ENCODE measurements at regions not wholly inside any gene's neighbourhood (a gene's known extent, or its start where the extent isn't known, plus 50 kb on each side); places are given as distances from the start of the nearest gene placed in this dataset.
"Not testable (repeated sequence)": the region's sequence is repeated elsewhere in the genome, so short reads cannot be mapped to it uniquely, and the experiment has no call there.

GRCh38 chr16:48810436-48810802 is 200.4 kb upstream of the N4BP1 start:
- no peaks in the 10 kb centered on the region for H3K36me3 Mint-ChIP-seq
- H3K27ac Mint-ChIP-seq = no peak overlapping the region
- H3K4me3 Mint-ChIP-seq = no peak overlapping the region
- peaks cover 27% of the 10 kb centered on the region for H3K27me3 Mint-ChIP-seq
- ATAC-seq (no peak), DNase-seq (no peak)
- CTCF ChIA-PET = no interaction called here
- H3K9me3 Mint-ChIP-seq (ENCODE audit: low read depth) = no peaks in the 10 kb centered on the region
- H3K4me1 Mint-ChIP-seq = no peaks in the 10 kb centered on the region

DNA sequence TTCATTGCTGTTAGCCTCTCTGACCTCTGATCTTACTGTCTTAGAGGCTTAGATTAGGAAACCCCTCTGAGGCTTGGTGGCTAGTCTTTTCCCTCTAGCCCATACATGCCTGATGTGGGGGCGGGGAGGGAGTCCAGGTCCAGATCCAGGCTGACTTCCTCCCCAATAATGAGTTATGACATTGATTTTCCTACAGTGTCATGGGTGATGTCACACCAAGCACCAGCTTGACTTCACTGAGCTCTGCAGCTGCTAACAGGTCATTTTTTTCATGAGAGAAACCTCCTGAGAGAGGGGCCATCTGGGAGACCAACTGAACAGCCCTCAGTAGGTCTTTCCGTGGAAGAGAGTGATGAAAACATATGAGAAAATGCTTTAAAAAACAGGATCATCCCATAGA is 180.2 kb upstream of the N4BP1 start:
- no peaks in the 10 kb centered on the region for H3K4me1 Mint-ChIP-seq

DNA sequence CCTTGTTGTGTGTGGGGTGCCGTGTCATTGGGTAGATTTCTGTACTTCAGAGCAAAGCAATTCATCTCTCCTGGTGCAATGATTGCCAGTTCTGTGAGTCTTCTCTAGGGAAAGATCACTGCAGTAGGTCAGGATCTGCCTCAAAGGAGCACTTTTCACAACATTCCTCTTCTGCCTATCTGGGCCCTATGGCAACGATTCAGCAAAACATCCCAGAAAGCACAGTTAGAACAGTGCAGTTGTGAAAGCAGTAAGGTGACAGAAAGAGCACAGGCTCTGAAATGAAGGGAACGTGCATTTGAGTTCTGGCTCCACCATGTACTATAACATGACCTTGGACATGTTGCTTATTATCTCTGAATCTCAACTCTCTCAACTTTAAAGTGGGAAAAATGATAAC is 178.5 kb upstream of the N4BP1 start:
- no peak overlapping the region for H3K27ac Mint-ChIP-seq
- DNase-seq (no peak), ATAC-seq (no peak)
- H3K4me3 Mint-ChIP-seq = no peak overlapping the region
- H3K4me1 Mint-ChIP-seq = no peaks in the 10 kb centered on the region
- no peaks in the 10 kb centered on the region for H3K27me3 Mint-ChIP-seq
- H3K36me3 Mint-ChIP-seq = no peaks in the 10 kb centered on the region
- H3K9me3 Mint-ChIP-seq (ENCODE audit: low read depth) = no peaks in the 10 kb centered on the region
- CTCF ChIA-PET = no interaction called here

More for the DNA sequence above, 180.2 kb upstream of the N4BP1 start:
- Mint-ChIP-seq H3K36me3 (no peaks in the 10 kb centered on the region), H3K27ac (no peak overlapping the region), H3K4me3 (no peak overlapping the region), H3K27me3 (no peaks in the 10 kb centered on the region), H3K9me3 (ENCODE audit: low read depth) (no peaks in the 10 kb centered on the region)
- no peak for ATAC-seq
- CTCF ChIA-PET = no interaction called here
- DNase-seq = no peak

GRCh38 chr16:48745541-48745940 is 135.6 kb upstream of the N4BP1 start:
- CTCF ChIA-PET = no interaction called here
- peaks cover 2% of the 10 kb centered on the region for H3K9me3 Mint-ChIP-seq (ENCODE audit: low read depth)
- H3K36me3 Mint-ChIP-seq = no peaks in the 10 kb centered on the region
- H3K4me3 Mint-ChIP-seq = no peak overlapping the region
- H3K4me1 Mint-ChIP-seq = no peaks in the 10 kb centered on the region
- ATAC-seq = no peak
- DNase-seq = no peak
- no peak overlapping the region for H3K27ac Mint-ChIP-seq
- H3K27me3 Mint-ChIP-seq = no peaks in the 10 kb centered on the region

DNA sequence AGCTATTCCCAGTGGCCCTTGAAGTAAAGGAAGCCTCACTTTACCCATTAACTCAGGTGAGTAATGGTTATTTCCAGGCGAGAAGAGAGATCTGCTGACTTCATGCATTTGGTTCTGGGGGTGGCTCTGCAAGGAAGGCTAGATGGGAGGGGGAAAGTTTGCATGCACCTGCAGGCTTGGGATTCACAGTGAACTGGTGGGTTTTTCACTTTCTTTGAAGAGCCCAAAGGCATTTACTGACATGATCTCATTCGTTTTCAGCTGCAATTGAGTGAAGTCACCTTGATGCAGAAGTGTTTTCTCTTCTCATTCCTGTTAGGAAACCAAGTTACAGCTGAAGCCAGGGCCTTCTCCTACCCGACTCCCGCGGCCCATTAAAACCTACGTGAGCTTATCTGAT is 131.0 kb upstream of the N4BP1 start:
- Mint-ChIP-seq H3K27ac (no peak overlapping the region), H3K36me3 (no peaks in the 10 kb centered on the region), H3K9me3 (ENCODE audit: low read depth) (peaks cover 2% of the 10 kb centered on the region), H3K4me3 (no peak overlapping the region), H3K27me3 (no peaks in the 10 kb centered on the region), H3K4me1 (no peaks in the 10 kb centered on the region)
- ATAC-seq = no peak
- CTCF ChIA-PET = no interaction called here
- DNase-seq = no peak

DNA sequence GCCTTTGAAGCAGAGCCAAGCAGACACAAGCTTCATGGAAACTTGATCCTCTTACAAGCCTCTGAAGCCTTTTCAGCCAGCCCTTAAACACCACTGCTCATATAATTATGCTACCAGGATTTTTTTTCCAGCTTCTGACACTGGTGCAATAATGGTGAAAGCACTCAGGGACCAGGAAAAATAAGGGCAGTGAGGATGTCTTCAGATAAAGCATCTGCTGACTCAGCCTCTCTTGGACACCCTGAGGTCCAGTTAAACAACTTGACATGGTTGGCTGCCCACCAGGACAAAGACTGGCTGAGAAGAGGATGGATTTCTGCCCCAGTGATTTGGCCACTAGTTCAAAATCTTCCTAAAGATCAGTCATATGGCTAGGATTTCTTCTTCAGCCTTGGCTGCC is 124.2 kb upstream of the N4BP1 start:
- no peaks in the 10 kb centered on the region for H3K9me3 Mint-ChIP-seq (ENCODE audit: low read depth)

GRCh38 chr16:48704710-48705109 is 94.7 kb upstream of the N4BP1 start:
- DNase-seq (no peak), ATAC-seq (no peak)
- Mint-ChIP-seq H3K4me1 (no peaks in the 10 kb centered on the region), H3K4me3 (no peak overlapping the region), H3K27me3 (no peaks in the 10 kb centered on the region), H3K9me3 (ENCODE audit: low read depth) (no peaks in the 10 kb centered on the region), H3K36me3 (no peaks in the 10 kb centered on the region), H3K27ac (no peak overlapping the region)
- CTCF ChIA-PET = no interaction called here

More for the DNA sequence above, 124.2 kb upstream of the N4BP1 start:
- Mint-ChIP-seq H3K36me3 (no peaks in the 10 kb centered on the region), H3K4me3 (no peak overlapping the region), H3K4me1 (no peaks in the 10 kb centered on the region), H3K27me3 (no peaks in the 10 kb centered on the region), H3K27ac (no peak overlapping the region)
- ATAC-seq = no peak
- no peak for DNase-seq
- CTCF ChIA-PET = no interaction called here

- ATAC-seq (peak; percentile 64), DNase-seq (peak; percentile 57)
- no peaks in the 10 kb centered on the region for H3K36me3 Mint-ChIP-seq
- H3K4me1 Mint-ChIP-seq = no peaks in the 10 kb centered on the region
- H3K9me3 Mint-ChIP-seq (ENCODE audit: low read depth) = no peaks in the 10 kb centered on the region
- peaks cover 20% of the 10 kb centered on the region for H3K27me3 Mint-ChIP-seq
- CTCF ChIA-PET = interaction anchor here (0.7 to 1.3 kb wide), 4 partner anchors 10 to 665 kb away, joined by 3 to 4 read pairs (median 3); no protein-coding TSS in a partner anchor
- no peak overlapping the region for H3K4me3 Mint-ChIP-seq
- H3K27ac Mint-ChIP-seq = no peak overlapping the region
Observed at GRCh38 chr16:48687421-48688038, 77.5 kb upstream of the N4BP1 start.

DNA sequence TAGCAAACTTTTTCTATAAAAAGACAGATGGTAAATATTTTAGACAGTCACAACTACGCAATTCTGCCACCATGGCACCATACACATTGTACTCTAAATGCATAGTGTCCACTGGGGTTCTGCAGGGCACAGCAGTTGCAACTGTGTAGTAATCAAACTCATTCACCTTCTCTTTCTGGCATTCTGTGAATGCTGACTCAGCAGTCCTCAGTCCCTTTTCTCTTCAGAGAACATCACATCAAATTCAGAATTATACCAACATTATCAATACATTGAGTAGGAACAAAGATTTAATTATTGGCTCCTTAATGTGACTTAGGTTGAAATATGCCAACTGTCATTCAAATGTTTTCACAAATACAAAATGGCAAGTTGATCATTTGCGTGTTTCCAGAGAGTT is 74.2 kb upstream of the N4BP1 start:
- H3K4me3 Mint-ChIP-seq = no peak overlapping the region
- H3K36me3 Mint-ChIP-seq = no peaks in the 10 kb centered on the region
- peaks cover 25% of the 10 kb centered on the region for H3K27me3 Mint-ChIP-seq
- H3K27ac Mint-ChIP-seq = no peak overlapping the region
- no peaks in the 10 kb centered on the region for H3K4me1 Mint-ChIP-seq
- no peaks in the 10 kb centered on the region for H3K9me3 Mint-ChIP-seq (ENCODE audit: low read depth)
- ATAC-seq (no peak), DNase-seq (no peak)
- CTCF ChIA-PET = no interaction called here

DNA sequence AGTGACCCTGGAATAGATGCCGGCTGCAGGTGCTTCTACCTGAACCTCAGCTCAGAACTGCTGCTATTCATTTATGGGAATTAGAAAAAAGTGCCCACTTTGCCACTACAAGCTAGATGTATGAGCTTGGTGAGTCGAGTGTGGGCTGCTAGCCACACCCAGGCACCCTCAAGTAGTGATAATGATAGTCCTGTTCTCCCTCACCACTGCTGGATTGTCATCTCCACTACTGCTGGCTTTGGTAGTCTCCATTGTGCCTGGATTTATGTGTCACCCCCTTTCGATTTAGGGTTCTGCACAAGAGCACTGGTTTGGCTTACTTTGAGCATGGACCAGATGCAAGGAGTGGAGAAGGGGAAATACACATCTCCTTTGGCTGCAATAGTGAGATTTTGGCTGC is 73.0 kb upstream of the N4BP1 start:
- peaks cover 23% of the 10 kb centered on the region for H3K27me3 Mint-ChIP-seq
- CTCF ChIA-PET = no interaction called here

GRCh38 chr16:48681520-48681919 is 71.5 kb upstream of the N4BP1 start:
- H3K4me1 Mint-ChIP-seq = no peaks in the 10 kb centered on the region
- no peaks in the 10 kb centered on the region for H3K9me3 Mint-ChIP-seq (ENCODE audit: low read depth)
- H3K36me3 Mint-ChIP-seq = no peaks in the 10 kb centered on the region

More for the DNA sequence above, 73.0 kb upstream of the N4BP1 start:
- Mint-ChIP-seq H3K27ac (no peak overlapping the region), H3K9me3 (ENCODE audit: low read depth) (no peaks in the 10 kb centered on the region), H3K4me1 (no peaks in the 10 kb centered on the region), H3K4me3 (no peak overlapping the region), H3K36me3 (no peaks in the 10 kb centered on the region)
- ATAC-seq = no peak
- no peak for DNase-seq

DNA sequence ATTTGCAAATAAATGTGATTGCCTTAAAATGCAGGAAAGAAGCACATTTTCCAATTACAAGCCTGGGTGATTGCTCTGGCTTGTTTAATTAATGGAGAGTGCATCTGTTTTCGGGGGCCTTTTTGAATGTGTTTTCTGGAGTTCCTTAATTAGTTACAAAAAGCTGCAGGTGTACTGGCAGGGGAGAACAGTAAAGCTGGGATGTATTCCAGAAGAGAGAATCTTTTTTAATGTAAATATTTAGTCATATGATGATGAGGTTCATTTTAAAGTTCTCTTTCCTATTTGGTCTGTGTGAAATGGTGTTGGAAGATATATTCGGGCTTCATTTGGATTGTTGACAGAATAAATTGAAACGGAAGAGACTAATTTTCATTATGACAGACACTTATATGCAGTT is 70.9 kb upstream of the N4BP1 start:
- H3K36me3 Mint-ChIP-seq = no peaks in the 10 kb centered on the region
- no peak for DNase-seq
- ATAC-seq = no peak
- no peak overlapping the region for H3K4me3 Mint-ChIP-seq
- no peaks in the 10 kb centered on the region for H3K9me3 Mint-ChIP-seq (ENCODE audit: low read depth)
- CTCF ChIA-PET = no interaction called here
- H3K27me3 Mint-ChIP-seq = peaks cover 12% of the 10 kb centered on the region
- no peaks in the 10 kb centered on the region for H3K4me1 Mint-ChIP-seq
- no peak overlapping the region for H3K27ac Mint-ChIP-seq

More at GRCh38 chr16:48681520-48681919, 71.5 kb upstream of the N4BP1 start:
- Mint-ChIP-seq H3K27me3 (peaks cover 18% of the 10 kb centered on the region), H3K27ac (no peak overlapping the region), H3K4me3 (no peak overlapping the region)
- CTCF ChIA-PET = no interaction called here
- DNase-seq (no peak), ATAC-seq (no peak)

GRCh38 chr16:48676836-48677235 is 66.9 kb upstream of the N4BP1 start:
- peaks cover 3% of the 10 kb centered on the region for H3K27me3 Mint-ChIP-seq
- ATAC-seq (no peak), DNase-seq (no peak)
- no peaks in the 10 kb centered on the region for H3K4me1 Mint-ChIP-seq
- CTCF ChIA-PET = no interaction called here
- H3K36me3 Mint-ChIP-seq = no peaks in the 10 kb centered on the region
- H3K9me3 Mint-ChIP-seq (ENCODE audit: low read depth) = no peaks in the 10 kb centered on the region
- H3K27ac Mint-ChIP-seq = no peak overlapping the region
- no peak overlapping the region for H3K4me3 Mint-ChIP-seq

GRCh38 chr16:48668184-48668583 is 58.2 kb upstream of the N4BP1 start:
- not testable (repeated sequence) for H3K27ac Mint-ChIP-seq, ATAC-seq, H3K36me3 Mint-ChIP-seq

DNA sequence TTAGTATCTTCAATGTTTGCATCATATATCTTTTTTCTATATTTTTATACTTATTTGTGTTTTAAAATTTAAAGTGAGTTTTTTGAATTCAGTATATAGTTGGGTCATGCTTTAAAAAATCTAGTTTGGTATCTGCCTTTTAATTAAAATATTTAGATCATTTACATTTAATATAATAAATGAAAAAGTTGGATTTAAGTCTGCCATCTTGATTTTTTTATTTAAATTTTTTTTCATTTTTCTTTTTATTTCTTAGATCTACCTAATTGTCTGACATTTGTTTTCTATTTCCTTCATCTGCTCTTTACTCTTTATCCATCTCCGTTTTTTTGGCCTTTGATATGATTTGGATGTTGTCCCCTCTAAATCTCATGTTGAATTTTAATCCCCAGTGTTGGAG is 50.0 kb upstream of the N4BP1 start:
- no peak overlapping the region for H3K4me3 Mint-ChIP-seq
- peaks cover 4% of the 10 kb centered on the region for H3K9me3 Mint-ChIP-seq (ENCODE audit: low read depth)
- no peak for DNase-seq
- H3K36me3 Mint-ChIP-seq = no peaks in the 10 kb centered on the region
- H3K27ac Mint-ChIP-seq = no peak overlapping the region
- no peaks in the 10 kb centered on the region for H3K4me1 Mint-ChIP-seq
- CTCF ChIA-PET = interaction anchor here (1.0 kb wide), 1 partner anchor 30 kb away, joined by 3 read pairs; no protein-coding TSS in a partner anchor
- ATAC-seq = no peak
- H3K27me3 Mint-ChIP-seq = no peaks in the 10 kb centered on the region

More at GRCh38 chr16:48668184-48668583, 58.2 kb upstream of the N4BP1 start:
- H3K9me3 Mint-ChIP-seq (ENCODE audit: low read depth); H3K4me3 Mint-ChIP-seq; CTCF ChIA-PET; H3K27me3 Mint-ChIP-seq; H3K4me1 Mint-ChIP-seq; DNase-seq: not testable (repeated sequence)

Data from activated CD8-positive, alpha-beta memory T cell treated with anti-CD3 and anti-CD28 coated beads, Interleukin-2, amount 10 ng/mL, durations not matched to agents 7 days and 5 days (primary cell).